H1 (cell line): ENCODE measurements at regions not wholly inside any gene's neighbourhood (a gene's known extent, or its start where the extent isn't known, plus 50 kb on each side); places are given as distances from the start of the nearest gene placed in this dataset.

ENCODE experiments used
- HDAC2 ChIP-seq, 2 experiments: fragments of 300-600 bp in 1 of 2; sonication (generic) in 1 of 2; IDR thresholded peaks; 2 replicates each; pipeline ENCODE4 v1.6.1; 2011 to 2012; ENCODE audit warnings: low read depth in 2 of 2, low read length in 2 of 2, mild to moderate bottlenecking in 2 of 2, moderate library complexity in 2 of 2, borderline replicate concordance in 1 of 2, inconsistent platforms in 1 of 2

- TF ChIP-seq HDAC2 (IDR thresholded peaks at IDR 0.05; ENCODE audit: borderline replicate concordance in 1 of 2, low read depth in 2 of 2, low read length in 2 of 2) = no peak
- TF ChIP-seq, all 59 proteins: peak for 0
Observed at GRCh38 chr1:101178341-101178687, 58.5 kb upstream of the S1PR1 start (continued).
